GM12864 (cell line): ENCODE measurements at regions not wholly inside any gene's neighbourhood (a gene's known extent, or its start where the extent isn't known, plus 50 kb on each side); places are given as distances from the start of the nearest gene placed in this dataset.

Source experiments
- DNase-seq: peaks from one replicate; pipeline ENCODE4 v3.0.0-alpha.2; 2011; ENCODE audit warnings: low read depth
- H3K4me3 ChIP-seq: 2 replicates; pipeline ENCODE4 v1.5.1; 2011; ENCODE audit warnings: mild to moderate bottlenecking, low read depth, low read length, control low read depth
- CTCF ChIP-seq: IDR thresholded peaks from 2 replicates; pipeline ENCODE4 v1.5.1; 2011; ENCODE audit warnings: low read depth, mild to moderate bottlenecking, moderate library complexity, low read length, control low read depth, inconsistent platforms; ENCODE audit errors: missing control alignments

DNA sequence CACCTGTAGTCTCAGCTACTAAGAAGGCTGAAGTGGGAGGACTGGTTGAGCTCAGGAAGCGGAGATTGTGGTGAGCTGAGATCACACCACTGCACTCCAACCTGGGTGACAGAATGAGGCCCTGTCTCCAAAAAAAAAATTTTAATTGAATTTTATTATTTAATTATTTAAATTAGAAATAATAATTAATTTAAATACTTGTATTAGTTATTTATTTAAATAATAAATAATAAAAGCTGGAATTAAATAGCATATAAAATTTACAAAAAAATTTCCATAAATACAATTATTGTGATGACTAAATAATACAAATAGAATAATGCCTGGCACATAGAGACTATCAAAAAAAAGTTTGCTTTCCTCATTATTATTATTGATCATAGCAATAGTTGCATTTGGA is 371.5 kb downstream of the KCNA4 start:
- no peak for TF ChIP-seq CTCF
- no peak for DNase-seq
- H3K4me3 ChIP-seq = no peak overlapping the region

GRCh38 chr11:29641201-29641600 is 375.6 kb downstream of the KCNA4 start:
- H3K4me3 ChIP-seq = no peak overlapping the region
- DNase-seq = no peak
- TF ChIP-seq CTCF = no peak

GRCh38 chr11:29634744-29635143 is 382.1 kb downstream of the KCNA4 start:
- DNase-seq = no peak
- TF ChIP-seq CTCF = no peak
- H3K4me3 ChIP-seq = no peak overlapping the region

GRCh38 chr11:29634244-29634643 is 382.6 kb downstream of the KCNA4 start:
- TF ChIP-seq CTCF = no peak
- H3K4me3 ChIP-seq = no peak overlapping the region
- DNase-seq = no peak

DNA sequence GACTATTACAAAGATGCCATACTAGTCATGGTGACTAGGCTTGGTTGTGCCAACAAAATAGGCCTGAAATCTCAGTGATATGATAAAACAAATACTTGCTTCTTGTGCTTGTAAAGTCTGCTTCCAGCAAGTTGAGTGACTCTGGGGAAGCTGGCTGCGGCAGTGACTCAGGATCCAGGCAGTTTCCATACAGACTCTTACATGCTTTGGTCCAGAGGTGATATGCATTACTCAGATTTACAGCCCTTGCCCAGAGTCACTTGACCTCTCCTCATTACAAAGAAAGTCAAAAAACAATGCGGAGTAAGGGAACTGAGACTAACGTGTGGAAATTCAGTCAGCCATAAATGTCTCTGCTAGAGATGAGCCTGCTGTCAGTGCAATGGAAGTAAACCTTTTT is 387.5 kb downstream of the KCNA4 start:
- H3K4me3 ChIP-seq = no peak overlapping the region
- DNase-seq = no peak
- no peak for TF ChIP-seq CTCF

GRCh38 chr11:29628609-29629008 is 388.2 kb downstream of the KCNA4 start:
- no peak for DNase-seq
- no peak overlapping the region for H3K4me3 ChIP-seq
- no peak for TF ChIP-seq CTCF

- no peak overlapping the region for H3K4me3 ChIP-seq
- DNase-seq = no peak
- no peak for TF ChIP-seq CTCF
Measured at GRCh38 chr11:29627541-29627940, 389.3 kb downstream of the KCNA4 start.
